Kidney epithelial cell (primary cell): ENCODE measurements at regions not wholly inside any gene's neighbourhood (a gene's known extent, or its start where the extent isn't known, plus 50 kb on each side); places are given as distances from the start of the nearest gene placed in this dataset.

Experiments
- DNase-seq: peaks from one replicate; pipeline ENCODE4 v3.0.0-alpha.2; 2010; ENCODE audit warnings: low read depth
- H3K27me3 ChIP-seq: 2 replicates; pipeline ENCODE4 v1.6.0; 2011; ENCODE audit warnings: low read length; ENCODE audit not compliant: control insufficient read depth, insufficient read depth
- H3K36me3 ChIP-seq: 2 replicates; pipeline ENCODE4 v1.5.1; 2011; ENCODE audit warnings: low read length; ENCODE audit not compliant: control insufficient read depth, insufficient read depth
- H3K4me3 ChIP-seq: 2 replicates; pipeline ENCODE4 v1.5.1; 2011; ENCODE audit warnings: low read depth, mild to moderate bottlenecking, control low read depth, low read length
- CTCF ChIP-seq: IDR thresholded peaks from 2 replicates; pipeline ENCODE4 v1.5.1; 2011; ENCODE audit warnings: mild to moderate bottlenecking, moderate library complexity, low read length, control low read depth, inconsistent platforms; ENCODE audit not compliant: insufficient read depth, poor library complexity, severe bottlenecking

GRCh38 chr6:146968041-146968760 lies 236.0 kb upstream of the STXBP5 start:
- no peak for TF ChIP-seq CTCF
- no peak for DNase-seq
- Histone ChIP-seq H3K27me3 (no peaks in the 10 kb centered on the region), H3K36me3 (no peaks in the 10 kb centered on the region), H3K4me3 (no peak overlapping the region)

- TF ChIP-seq CTCF, result no peak
- Histone ChIP-seq H3K27me3 (no peaks in the 10 kb centered on the region), H3K4me3 (no peak overlapping the region), H3K36me3 (no peaks in the 10 kb centered on the region)
- DNase-seq, result no peak
Measured at GRCh38 chr6:146972546-146972945, 231.7 kb upstream of the STXBP5 start.

- TF ChIP-seq CTCF, result no peak
- H3K36me3 ChIP-seq, result no peaks in the 10 kb centered on the region
Measured at GRCh38 chr6:146974351-146974750, 229.9 kb upstream of the STXBP5 start.

GRCh38 chr6:146975093-146975492 lies 229.1 kb upstream of the STXBP5 start:
- no peaks in the 10 kb centered on the region for H3K36me3 ChIP-seq
- no peak for DNase-seq
- H3K4me3 ChIP-seq, result no peak overlapping the region
- H3K27me3 ChIP-seq, result no peaks in the 10 kb centered on the region
- no peak for TF ChIP-seq CTCF

More at GRCh38 chr6:146974351-146974750, 229.9 kb upstream of the STXBP5 start:
- H3K27me3 ChIP-seq, result no peaks in the 10 kb centered on the region
- H3K4me3 ChIP-seq, result no peak overlapping the region
- DNase-seq, result no peak

- Histone ChIP-seq H3K4me3 (no peak overlapping the region), H3K27me3 (no peaks in the 10 kb centered on the region), H3K36me3 (no peaks in the 10 kb centered on the region)
- no peak for TF ChIP-seq CTCF
- DNase-seq, result no peak
Measured at GRCh38 chr6:146980900-146981329, 223.3 kb upstream of the STXBP5 start.

GRCh38 chr6:146981981-146982380 lies 222.2 kb upstream of the STXBP5 start:
- Histone ChIP-seq H3K27me3 (no peaks in the 10 kb centered on the region), H3K36me3 (no peaks in the 10 kb centered on the region), H3K4me3 (no peak overlapping the region)
- no peak for DNase-seq
- TF ChIP-seq CTCF, result no peak
